Omental fat pad (tissue), 3 donors: ENCODE measurements at regions not wholly inside any gene's neighbourhood (a gene's known extent, or its start where the extent isn't known, plus 50 kb on each side); places are given as distances from the start of the nearest gene placed in this dataset.
"Not testable (repeated sequence)": the region's sequence is repeated elsewhere in the genome, so short reads cannot be mapped to it uniquely, and the experiment has no call there.

Experiments
- ATAC-seq: fragments of 150-250 bp; one replicate; pipeline ENCODE4 v1.9.1; 2016; ENCODE audit warnings: mild to moderate bottlenecking, moderate library complexity; ENCODE audit not compliant: low FRiP score
- DNase-seq: peaks from one replicate; pipeline ENCODE4 v3.0.0-alpha.2; 2019; ENCODE audit warnings: low spot score
- CTCF ChIP-seq, 3 donors: fragments of 450-650 bp; IDR thresholded peaks; one replicate each; pipeline ENCODE4 v1.5.1; 2016 to 2017; ENCODE audit warnings: antibody characterized with exemption in 3 of 3, mild to moderate bottlenecking in 3 of 3, moderate library complexity in 2 of 3

- no peak for ATAC-seq
These were observed 346.2 kb upstream of the STXBP6 start for GRCh38 chr14:25396128-25396527.

GRCh38 chr14:25394791-25395391, 344.9 kb upstream of the STXBP6 start:
- TF ChIP-seq CTCF (IDR thresholded peaks at IDR 0.05) = no peak
- DNase-seq (no peak), ATAC-seq (no peak)

More at GRCh38 chr14:25396128-25396527, 346.2 kb upstream of the STXBP6 start:
- DNase-seq = no peak
- TF ChIP-seq CTCF (IDR thresholded peaks at IDR 0.05) = no peak

GRCh38 chr14:25394356-25394755, 344.4 kb upstream of the STXBP6 start:
- no peak for TF ChIP-seq CTCF (IDR thresholded peaks at IDR 0.05)
- DNase-seq = no peak
- no peak for ATAC-seq

DNA sequence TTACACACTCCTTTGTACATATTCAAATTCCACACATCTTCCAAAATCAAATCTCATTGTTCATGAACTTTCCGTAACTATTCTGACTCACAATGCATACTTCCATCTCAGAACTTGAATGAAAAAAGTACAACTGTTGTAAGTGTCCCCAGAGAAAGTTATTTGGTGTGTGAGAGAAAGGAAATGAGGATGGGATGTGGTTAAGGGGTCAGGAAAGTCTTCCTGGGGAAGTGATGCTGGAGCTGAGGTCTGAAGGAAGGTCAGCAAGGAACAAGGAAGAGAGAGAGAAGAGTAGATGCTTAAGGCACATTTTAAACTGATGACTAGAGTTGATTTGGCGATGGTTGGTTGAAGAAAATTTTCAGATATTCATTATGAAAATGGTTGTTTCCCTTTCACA, 340.0 kb upstream of the STXBP6 start:
- no peak for TF ChIP-seq CTCF (IDR thresholded peaks at IDR 0.05)
- DNase-seq (no peak), ATAC-seq (no peak)

- DNase-seq = no peak
- TF ChIP-seq CTCF (IDR thresholded peaks at IDR 0.05) = no peak
- no peak for ATAC-seq
These were observed 331.6 kb upstream of the STXBP6 start for GRCh38 chr14:25381498-25381897.

DNA sequence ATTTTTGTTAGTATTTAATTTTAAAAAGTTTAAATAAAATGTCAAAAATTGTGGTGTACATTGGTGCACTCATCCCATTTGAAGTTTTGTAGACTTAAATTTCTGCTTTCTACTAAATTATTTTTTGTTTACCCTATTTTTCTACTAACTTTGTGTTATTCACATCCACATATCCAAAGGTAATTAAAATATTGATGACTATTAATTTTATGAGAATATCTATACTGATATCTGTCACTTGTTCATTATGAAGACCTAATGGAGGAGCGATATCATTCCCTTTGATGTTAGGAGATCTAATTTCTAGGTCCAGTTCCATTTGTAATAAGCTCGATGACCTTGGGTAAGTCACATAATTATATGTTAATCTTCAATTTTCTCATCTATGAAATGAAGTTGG, 325.7 kb upstream of the STXBP6 start:
- no peak for TF ChIP-seq CTCF (IDR thresholded peaks at IDR 0.05)
- no peak for DNase-seq
- ATAC-seq = no peak

GRCh38 chr14:25371068-25371467, 321.1 kb upstream of the STXBP6 start:
- ATAC-seq = no peak
- TF ChIP-seq CTCF (IDR thresholded peaks at IDR 0.05) = no peak

DNA sequence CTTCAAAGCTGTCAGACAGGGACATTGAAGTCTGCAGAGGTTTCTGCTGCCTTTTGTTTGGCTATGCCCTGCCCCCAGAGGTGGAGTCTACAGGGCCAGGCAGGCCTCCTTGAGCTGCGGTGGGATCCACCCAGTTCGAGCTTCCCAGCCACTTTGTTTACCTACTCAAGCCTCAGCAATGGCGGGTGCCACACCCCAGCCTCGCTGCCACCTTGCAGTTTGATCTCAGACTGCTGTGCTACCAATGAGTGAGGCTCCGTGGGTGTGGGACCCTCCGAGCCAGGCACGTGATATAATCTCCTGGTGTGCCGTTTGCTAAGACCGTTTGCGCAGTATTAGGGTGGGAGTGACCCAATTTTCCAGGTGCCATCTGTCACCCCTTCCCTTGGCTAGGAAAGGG, 320.1 kb upstream of the STXBP6 start:
- DNase-seq, ATAC-seq: not testable (repeated sequence)

More at GRCh38 chr14:25371068-25371467, 321.1 kb upstream of the STXBP6 start:
- no peak for DNase-seq
